ENCODE measurements at regions not wholly inside any gene's neighbourhood (a gene's known extent, or its start where the extent isn't known, plus 50 kb on each side); places are given as distances from the start of the nearest gene placed in this dataset.
A peak's percentile ranks its signal among the peaks of the same experiment; 100 is the strongest.
"Not testable (repeated sequence)": the region's sequence is repeated elsewhere in the genome, so short reads cannot be mapped to it uniquely, and the experiment has no call there.

DNA sequence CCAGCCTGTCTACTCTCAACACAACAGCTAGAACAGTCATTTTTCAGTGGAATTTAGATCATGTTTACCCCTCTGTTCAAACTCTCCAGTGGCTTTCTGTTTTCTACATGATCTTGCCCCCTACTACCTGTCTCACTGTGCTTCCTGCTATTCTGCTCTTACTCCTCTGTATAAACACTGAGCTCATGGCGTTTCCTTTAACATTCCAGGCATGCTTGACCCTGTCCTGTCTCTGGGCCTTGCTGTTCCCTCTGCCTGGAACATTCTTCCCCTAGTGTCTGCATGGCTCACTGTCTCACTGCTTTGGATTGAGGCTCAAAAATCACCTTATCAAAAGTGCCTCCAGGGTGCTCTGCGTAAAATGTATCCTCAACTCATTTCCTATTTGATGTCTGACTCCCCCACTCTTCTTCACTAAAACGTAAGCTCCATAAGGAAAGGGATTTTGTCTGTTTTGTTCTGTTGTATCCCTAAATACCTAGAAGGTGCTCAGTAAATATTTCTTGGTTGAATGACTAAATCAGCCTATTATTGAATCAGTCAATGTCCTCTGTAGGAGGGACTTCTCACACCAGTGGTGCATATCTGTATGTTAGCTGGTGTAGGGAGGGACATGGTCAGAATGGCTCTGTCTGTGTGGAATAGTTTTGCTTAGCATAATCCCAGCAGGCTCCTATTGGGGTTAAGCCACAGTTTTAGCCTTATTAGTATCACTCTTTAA lies 78.0 kb upstream of the VKORC1L1 start:
- DNase-seq (ENCODE audit: low read depth, low spot score): not testable (repeated sequence)
- H3K27ac ChIP-seq: peak overlapping the region; percentile 31

DNA sequence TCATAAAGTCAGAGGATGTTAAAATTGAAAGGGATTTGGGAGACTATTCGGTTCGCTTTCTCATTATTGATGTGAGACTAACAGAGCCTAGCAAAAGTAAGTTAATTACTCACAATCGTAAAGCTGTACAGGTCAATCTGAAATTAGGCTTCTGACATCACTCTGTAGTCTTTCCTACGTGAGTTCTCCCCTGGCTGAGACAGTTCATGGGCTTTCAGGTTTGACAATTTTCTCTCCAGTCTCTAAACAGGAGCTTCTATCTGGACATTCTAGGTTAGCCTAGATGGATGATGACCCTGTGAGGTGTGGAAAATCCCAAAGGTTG lies 77.5 kb upstream of the VKORC1L1 start:
- not testable (repeated sequence) for DNase-seq (ENCODE audit: low read depth, low spot score)
- H3K27ac ChIP-seq: peak overlapping the region; percentile 31

DNA sequence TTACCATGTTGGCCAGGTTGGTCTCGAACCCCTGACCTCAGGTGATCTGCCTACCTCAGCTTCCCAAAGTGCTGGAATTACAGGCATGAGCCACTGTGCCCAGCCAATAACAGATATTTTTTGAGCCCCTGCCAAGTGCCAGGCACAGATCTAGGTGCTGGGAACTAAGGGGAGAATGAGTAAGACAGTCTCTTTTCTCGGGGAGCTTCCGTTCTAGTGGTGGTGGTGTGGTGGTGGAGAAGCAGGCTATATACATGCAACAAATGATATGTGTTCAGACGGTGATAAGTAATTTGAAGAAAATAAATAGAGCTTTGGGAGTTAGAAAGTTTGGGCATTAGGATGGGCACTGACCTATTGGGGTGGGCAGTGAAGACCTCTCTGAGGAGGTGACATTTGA lies 76.7 kb upstream of the VKORC1L1 start:
- DNase-seq (ENCODE audit: low read depth, low spot score): no peak
- no peak overlapping the region for H3K27ac ChIP-seq

DNA sequence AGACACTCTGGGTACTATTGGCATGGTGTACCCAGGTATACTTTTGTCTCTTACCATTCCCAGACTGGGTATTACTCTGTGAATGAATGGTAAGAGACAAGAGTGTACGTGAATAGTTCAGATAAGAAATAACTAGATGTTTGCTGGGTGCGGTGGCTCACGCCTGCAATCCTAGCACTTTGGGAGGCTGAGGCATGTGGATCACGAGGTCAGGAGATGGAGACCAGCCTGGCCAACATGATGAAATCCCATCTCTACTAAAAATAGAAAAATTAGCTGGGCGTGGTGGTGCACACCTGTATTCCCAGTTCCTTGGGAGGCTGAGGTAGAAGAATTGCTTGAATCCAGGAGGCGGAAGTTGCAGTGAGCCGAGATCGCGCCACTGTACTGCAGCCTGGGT lies 75.8 kb upstream of the VKORC1L1 start:
- H3K27ac ChIP-seq; DNase-seq (ENCODE audit: low read depth, low spot score): not testable (repeated sequence)

DNA sequence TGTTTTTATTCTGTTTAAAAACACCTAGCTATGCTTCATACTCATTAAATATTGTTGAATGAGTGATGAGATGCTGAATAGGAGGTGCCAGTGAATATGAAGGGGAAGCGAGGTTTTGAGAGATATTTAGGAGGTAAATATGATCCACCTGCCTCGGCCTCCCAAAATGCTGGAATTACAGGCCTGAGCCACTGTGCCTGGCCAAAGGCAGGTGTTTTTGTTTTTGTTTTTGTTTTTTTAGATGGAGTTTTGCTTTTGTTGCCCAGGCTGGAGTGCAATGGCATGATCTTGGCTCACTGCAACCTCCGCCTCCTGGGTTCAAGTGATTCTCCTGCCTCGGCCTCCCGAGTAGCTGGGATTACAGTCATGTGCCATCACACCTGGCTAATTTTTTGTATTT lies 75.3 kb upstream of the VKORC1L1 start:
- not testable (repeated sequence) for H3K27ac ChIP-seq; DNase-seq (ENCODE audit: low read depth, low spot score)

DNA sequence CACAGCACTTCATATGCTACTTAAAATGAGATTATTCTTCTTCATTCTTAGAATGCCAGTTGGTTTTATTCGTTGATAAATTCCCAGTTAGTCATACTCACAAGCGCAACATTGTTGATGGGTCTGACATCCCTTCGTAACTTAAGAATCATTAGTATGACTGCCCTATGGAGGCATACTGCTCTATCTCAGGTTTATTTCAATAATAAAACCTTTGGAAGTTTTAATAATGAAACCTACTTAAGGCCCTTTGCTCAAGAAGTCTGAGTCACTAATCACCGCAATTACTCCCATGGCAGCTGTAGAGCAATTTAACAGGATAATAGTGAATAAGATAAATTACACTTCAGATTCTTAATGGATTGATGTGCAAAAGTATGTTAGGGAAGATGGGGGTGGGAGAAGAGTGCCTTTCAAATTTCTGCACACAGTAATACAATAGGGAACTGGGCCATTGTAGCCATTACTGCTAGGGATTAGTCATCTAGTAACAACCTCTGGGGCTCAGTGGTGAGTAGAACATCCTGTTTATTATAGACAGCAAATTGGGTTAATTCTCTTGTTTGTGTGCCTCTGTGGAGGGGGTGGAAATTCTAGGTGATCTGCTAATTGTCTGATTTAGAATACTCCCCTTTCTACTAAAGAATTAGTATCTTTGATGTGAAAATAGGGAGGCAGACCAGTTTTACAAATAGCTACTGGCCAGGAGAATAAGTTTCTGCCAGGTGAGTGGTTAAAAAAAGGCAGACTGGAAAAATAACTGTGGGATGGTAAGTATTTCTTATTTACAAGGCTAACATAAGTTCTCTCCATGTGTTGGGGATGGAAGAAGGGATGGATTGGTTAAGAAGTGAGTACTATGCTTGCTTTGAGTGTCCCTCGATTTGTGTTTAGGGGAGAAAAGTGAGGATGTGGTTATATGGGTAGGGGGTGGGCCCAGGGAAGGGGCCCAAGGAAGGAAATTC lies 74.5 kb upstream of the VKORC1L1 start:
- H3K27ac ChIP-seq: peak overlapping the region; percentile 18
- no peak for DNase-seq (ENCODE audit: low read depth, low spot score)

DNA sequence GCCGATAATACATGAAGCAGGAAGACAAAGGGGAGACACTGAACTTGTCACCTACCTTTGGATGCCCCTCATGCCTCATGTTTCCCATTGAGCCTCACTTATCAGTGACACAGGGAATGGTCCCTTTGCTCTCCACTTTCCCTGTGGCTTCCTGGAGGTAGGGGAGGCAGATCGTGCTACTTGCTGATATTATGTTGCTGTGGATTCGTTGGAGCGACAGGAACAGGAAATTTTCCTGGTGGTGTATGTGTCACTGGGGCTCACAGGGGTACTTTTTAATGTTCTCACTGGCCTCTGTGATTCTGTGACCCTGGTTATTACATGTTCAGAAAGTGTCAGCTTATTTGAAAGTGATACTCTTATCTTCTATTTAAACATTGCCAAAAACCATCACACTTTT lies 72.7 kb upstream of the VKORC1L1 start:
- not testable (repeated sequence) for DNase-seq (ENCODE audit: low read depth, low spot score); H3K27ac ChIP-seq

DNA sequence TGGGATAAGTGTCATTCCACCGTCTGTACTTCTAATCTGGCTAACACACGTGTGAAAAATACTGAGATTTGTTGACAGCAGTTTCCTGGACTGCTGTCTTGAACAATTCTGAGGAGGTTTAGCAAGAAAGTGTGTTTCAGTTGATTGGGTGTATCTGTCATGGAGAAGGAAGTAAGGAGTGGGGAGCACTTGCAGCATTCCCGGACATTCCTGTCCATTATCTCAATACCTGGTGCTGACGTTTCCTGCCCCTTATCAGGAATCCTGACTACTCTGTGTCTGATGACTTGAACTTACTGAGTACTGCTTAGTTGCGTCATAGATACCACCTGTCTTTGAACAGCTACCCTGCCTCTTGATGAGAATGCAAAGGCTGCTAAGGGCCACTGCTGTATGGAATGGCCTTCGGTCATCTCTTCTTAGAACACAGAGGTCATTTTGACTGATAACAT lies 72.0 kb upstream of the VKORC1L1 start:
- no peak for DNase-seq (ENCODE audit: low read depth, low spot score)
- no peak overlapping the region for H3K27ac ChIP-seq

DNA sequence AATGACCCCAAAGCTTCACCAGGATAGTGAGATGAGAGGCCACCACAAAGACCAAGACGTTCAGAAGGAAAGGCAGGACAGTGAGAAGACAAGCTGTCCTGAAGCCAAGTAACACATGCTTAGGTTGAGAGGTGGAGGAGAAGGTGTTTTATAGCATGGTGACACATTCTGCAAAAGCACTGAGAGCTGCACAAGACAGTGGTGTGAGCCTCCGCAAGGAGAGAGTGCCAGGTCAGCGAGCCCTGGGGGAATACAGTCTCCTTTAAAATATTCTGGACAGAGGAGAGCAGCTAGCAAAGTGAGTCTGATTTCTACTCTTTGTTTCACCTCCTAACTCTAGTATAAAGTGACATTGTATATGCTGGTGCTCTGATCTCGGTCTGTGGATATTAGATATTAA lies 68.0 kb upstream of the VKORC1L1 start:
- no peak overlapping the region for H3K27ac ChIP-seq

DNA sequence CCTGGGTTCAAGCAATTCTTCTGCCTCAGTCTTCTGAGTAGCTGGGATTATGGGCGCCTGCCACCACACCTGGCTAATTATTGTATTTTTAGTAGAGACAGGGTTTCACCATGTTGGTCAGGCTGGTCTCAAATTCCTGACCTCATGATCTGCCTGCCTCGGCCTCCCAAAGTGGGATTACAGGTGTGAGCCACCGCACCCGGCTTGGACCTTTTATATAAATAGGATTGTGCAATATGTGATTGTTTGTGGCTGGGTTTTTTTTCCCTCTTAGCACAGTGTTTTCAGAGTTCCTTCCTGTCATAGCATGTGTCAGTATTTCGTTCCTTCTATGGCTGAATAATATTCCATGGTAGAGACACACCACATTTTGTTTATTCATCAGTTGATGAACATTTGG lies 65.8 kb upstream of the VKORC1L1 start:
- not testable (repeated sequence) for H3K27ac ChIP-seq; DNase-seq (ENCODE audit: low read depth, low spot score)

More for the DNA sequence above, 68.0 kb upstream of the VKORC1L1 start:
- no peak for DNase-seq (ENCODE audit: low read depth, low spot score)

DNA sequence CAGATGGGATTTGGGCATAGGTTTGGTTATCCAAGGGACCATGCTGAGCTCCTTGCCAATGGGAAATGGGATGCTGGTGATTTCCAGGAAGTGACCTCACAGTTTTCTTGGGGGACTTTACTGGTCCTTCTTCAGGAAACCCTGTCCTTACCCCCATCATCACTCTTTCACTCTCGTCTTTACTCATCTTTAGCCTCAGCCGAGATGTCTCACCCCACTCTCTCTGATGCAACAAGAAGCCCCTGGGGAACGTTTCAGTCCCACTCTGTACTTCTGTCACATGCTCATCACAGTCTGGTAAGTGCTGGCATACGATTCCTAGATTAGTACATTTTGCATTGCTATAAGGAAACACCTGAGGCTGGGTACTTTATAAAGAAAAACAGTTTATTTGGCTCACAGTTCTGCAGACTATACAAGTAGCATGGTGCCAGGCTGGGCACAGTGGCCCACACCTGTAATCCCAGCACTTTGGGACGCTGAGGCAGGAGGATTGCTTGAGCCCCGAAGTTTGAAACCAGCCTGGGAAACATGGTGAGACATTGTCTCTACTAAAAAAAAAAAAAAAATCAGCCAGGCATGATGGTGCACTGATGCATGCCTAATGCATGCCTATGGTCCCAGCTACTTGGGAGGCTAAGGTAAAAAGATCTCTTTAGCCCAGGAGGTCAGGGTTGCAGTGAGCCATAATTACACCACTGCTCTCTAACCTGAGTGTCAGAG lies 63.5 kb upstream of the VKORC1L1 start:
- DNase-seq (ENCODE audit: low read depth, low spot score): no peak
- H3K27ac ChIP-seq: no peak overlapping the region

DNA sequence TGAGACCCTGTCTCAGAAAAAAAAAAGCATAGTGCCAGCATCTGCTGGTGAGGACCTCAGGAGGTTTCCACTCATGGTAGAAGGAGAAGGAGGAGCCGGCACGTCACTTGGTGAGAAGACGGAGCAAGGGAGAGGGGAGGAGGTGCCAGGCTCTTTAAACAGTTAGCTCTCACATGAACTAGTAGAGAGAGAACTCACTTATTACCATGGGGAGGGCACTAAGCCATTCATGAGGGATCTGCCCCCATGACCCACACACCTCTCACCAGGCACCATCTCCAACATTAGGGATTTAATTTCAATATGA lies 62.9 kb upstream of the VKORC1L1 start:
- DNase-seq (ENCODE audit: low read depth, low spot score): no peak
- no peak overlapping the region for H3K27ac ChIP-seq

DNA sequence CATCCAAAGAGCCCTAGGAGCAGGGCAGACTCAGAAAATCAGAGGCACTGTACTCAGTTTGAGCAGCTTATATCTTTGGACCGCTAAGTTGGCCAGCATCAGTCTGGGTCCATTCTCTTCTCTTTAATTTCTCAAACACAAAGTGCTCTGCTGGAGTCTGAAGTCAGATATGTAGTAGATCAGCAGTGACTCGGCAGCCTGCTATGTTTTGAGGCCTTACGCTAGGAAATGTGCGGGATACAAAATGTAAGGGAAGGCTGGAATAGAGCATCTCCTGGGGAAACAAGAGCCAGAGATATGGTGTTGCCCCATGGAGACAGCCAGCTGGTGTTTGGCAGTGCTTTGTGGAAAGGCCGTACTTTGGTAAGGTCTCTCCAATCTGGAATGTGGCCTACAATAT lies 60.6 kb upstream of the VKORC1L1 start:
- no peak overlapping the region for H3K27ac ChIP-seq
- DNase-seq (ENCODE audit: low read depth, low spot score): no peak

DNA sequence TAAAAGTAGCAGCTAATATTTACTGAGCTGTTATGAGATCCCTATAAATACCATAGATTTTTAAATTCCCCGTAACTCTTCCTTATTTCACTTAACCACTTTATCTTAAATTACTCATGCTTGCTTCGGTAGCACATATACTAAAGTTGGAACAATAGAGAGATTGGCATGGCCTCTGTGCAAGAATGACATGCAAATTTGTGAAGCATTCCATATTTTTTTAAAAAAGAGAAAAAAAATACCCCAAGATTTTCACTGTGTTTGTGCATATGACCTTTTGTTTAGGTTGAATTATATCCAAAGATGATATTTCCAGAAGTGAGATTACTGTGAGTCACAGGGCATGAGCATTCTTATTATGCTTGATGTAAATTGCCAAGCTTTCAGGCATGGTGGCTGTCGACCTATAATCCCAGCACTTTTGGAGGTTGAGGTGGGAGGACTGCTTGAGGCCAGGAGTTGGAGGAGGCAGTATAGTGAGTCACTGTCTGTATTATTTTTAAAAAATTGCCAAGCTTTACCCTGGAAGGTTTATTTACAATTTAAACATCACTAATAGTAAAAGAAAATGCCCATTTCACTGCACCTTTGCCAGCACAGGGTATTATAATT lies 58.2 kb upstream of the VKORC1L1 start:
- not testable (repeated sequence) for DNase-seq (ENCODE audit: low read depth, low spot score)

DNA sequence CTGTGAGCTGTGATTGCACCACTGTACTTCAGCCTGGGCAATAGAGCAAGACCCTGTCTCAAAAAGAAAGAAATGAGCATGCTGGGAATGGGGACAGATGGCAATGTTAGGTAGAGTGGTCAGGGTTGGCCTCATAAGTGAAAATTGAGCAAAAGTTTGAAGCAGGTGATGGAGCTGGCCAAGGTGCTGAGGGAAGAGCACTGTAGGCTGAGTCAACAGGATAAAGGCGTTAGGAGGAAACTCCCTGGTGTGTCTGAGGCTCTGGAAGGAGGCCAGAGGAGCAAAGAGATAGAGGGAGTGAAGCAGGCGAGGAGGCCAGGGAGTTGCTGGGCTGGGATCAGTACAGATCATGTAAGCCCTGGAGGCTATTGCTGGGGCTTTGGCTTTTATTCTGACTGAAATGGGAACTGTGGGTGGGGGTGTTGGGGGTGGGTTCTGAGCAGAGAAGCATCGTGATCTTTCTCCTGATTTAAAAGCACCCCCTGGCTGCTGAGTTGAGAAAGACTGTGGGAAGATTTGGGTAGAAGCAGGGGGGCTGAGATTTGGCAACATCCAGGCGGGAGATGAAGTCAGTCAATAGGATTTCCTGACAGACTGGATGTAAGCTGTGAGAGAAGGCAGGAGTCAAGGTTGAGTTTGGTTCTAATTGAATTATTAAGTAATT lies 52.5 kb upstream of the VKORC1L1 start:
- no peak for DNase-seq (ENCODE audit: low read depth, low spot score)
- no peak overlapping the region for H3K27ac ChIP-seq

More for the DNA sequence above, 58.2 kb upstream of the VKORC1L1 start:
- H3K27ac ChIP-seq: not testable (repeated sequence)
